GM18870 (cell line): ENCODE measurements at regions not wholly inside any gene's neighbourhood (a gene's known extent, or its start where the extent isn't known, plus 50 kb on each side); places are given as distances from the start of the nearest gene placed in this dataset.
A peak's percentile ranks its signal among the peaks of the same experiment; 100 is the strongest.

Experiments
- ATAC-seq: cut with Tn5 transposase; IDR thresholded peaks from one replicate; pipeline ENCODE4 v1.9.1; 2021; ENCODE audit warnings: moderate library complexity; ENCODE audit not compliant: unreplicated experiment

DNA sequence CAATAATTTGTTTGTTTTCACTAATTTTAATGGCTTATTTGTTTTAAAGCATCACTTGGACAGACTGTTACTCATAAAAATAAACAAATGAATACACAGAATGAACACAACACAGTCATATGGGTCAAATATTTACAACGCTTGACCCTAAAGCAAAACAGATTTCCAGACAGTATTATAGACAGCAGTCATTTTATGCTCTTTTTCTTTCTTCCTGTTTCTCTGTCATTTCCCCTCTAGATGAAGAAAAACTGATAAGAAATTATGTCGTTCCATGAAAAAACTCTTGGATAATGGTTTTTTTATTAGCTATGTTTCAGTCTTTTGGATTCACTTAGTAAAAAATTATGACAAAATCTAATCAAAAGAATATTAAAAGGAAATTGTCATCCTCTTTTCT lies 297.3 kb upstream of the NEGR1 start:
- ATAC-seq = no peak

DNA sequence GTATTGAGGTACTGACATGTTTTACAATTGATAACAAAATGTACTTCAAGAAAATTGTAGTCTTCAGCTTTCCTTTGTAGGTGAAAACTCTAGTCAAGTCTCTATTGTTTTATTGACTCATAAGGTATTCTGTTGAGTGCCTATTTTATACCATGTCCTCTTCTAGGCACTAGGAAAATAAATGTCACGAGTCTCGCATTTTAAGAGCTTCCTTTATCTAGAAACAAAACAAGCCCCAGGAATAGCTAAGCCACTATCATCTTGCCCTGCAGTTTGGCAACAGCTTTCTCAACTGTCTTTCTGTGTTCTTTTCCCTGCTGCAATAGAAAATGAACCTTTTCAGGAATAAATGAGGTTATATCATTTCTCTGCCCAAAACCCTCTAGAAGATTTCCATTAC lies 288.5 kb upstream of the NEGR1 start:
- no peak for ATAC-seq

DNA sequence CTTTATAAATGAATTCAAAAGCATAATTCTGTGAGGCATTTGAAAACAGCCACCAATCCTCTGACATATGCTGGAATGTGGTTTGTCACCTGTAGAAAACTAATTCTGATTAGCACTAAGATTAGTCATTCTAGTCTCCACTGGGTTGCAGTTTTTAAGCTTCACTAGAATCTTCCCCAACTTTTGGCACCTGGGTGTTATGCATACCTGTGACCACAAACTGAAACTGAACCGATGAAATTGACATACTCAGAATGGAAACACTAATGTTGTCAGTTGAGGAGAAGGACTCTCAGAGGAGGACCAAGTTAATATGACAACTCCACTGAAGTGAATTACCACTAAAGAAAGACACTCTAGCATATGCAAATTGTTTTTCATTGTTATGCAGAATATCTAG lies 285.8 kb upstream of the NEGR1 start:
- peak; percentile 91 for ATAC-seq

DNA sequence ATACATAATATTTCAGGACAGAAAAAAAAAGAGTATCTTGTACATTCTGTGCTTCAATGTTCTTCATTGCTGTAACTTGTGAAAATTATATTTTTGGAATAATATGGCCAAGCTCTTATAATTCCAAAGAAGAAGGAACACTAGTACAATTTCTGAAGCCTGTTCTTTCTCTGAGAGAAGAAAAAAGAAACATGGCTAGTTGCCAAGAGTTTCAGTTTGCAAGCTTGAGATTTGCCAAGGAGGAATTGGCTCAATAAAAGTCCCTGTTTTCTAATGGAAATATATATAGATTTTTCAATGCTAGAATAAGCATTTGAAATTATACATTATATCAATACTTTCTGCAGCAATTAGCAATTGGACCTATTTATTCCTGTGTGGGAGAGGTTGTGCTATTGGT lies 285.2 kb upstream of the NEGR1 start:
- ATAC-seq = no peak

DNA sequence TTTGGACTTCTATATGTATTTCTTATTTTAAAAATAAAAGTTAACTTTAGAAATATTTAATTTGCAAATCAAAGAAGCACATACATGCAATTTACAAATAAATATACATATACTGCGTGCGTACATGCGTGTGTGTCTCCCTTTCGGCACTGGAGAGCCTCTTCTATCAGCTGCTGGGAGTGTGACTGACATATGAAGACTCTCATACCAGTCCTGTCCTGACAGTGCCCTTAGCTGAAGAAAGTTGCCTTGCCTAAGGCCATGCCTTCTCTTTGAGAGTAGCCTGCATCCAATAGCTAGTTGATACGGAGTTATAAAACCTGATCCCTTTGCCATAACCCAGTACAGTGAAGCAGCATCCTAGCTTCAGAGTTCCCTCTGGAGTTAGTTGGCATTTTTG lies 282.4 kb upstream of the NEGR1 start:
- ATAC-seq = no peak

DNA sequence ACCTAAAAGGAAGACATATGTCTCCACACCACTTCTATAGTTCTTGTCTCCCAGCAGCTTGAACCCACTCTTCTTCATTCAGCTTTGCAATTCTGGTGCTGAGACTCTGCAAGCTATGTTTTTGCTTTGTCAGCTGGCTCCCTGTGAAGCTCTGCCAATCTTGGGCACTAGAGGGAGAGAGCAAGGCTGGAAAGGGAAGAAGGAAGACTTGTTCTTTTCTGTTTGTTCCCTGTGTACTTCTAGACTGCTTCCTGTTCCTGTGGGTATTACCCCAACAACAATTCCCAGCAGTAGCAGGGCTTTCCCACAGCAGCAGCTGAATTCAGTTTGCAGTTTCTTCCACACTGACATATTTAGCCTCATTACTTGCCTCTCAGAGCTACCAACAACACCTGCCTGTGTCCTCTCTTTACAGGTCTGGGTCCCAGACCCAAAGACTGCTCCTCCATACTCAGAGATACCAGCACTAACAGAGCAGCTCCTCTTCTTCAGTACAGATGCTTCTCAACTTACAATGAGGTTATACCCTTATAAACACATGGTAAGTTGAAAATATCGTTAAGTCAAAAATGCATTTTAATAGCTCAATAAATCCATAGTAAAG lies 275.2 kb upstream of the NEGR1 start:
- ATAC-seq = no peak

DNA sequence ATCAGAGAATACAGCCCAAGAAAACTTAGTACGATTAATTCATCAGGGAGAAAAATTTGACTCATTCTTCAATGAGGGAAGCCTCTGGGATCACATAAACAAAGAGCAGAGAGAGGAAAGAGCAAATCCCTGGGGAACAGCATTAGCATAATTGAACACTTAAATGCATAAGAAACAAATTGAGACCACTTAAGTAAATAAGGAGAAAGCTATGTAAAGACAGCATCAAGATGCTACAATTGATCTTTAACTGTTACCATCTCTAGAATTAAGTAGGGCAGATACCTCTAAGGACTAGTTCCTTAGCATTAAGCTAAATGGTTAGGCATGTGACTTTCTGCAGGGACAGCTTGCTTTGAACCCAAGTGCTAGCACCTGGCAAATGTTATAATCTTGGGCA lies 265.1 kb upstream of the NEGR1 start:
- no peak for ATAC-seq

DNA sequence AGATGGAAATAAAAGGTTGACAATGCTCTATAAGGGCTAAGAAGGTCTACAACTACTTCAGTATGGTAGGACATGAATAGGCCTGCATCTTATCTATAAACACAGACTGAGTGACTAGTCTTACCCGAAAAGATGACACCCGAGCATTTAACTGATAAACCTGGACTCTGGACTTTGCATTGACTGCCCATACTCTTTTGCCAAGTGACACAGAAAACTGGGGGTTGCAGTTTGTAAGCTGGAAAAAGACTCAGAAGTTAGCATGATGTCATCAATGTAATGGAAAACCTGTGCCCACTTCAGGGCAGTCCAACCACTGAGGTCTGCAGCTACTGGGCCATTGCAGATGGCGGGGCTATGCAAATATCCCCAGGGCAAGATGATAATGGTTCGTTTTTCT lies 258.3 kb upstream of the NEGR1 start:
- no peak for ATAC-seq

DNA sequence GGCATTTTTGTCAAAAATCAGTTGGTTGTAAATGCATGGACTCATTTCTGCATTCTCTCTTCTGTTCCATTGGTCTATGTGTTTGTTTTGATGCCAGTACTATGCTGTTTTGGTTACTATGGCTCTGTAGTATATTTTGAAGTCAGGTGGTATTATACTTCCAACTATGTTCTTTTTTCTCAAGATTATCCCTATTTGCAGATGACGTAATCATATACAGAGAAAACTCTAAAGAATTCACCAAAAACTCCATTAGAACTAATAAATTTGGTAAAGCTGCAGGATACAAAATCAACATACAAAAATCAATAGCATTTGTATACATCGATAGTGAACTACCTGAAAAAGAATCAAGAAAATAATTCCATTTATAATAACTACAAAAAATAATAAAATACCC lies 253.1 kb upstream of the NEGR1 start:
- ATAC-seq = no peak

DNA sequence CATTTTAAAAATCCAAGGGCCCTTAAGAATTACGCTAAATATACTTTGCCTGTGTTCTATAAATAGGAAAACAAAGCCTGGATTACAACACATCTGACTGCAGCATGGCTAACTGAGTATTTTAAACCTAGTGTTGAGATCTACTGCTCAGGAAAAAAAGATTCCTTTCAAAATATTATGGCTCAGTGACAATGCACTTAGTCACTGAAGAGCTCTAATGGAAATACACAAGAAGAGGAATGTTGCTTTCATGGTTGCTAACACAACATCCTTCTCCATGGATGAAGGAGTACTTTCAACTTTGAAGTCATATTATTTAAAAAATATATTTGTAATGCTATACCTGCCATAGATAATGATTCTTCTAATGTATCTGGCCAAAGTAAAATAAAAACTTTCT lies 248.3 kb upstream of the NEGR1 start:
- ATAC-seq = no peak

DNA sequence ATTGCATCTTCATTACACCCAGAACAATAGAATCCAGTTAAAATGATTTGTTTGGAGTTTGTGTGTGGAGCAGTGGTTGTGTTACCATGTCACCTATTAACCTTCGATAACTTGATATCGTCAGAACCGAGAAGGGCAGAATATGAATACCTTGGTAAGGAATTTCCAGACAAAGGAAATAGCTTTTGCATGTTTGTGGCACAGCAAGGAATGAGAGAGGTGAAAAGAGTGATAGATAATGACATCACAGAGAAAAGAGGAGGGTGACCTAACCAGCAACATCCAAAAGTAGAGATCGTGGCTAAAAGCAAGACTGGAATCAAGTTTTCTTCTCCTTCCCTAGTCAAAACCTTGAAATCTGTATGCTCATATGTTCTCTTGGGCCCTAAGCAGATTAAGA lies 244.6 kb upstream of the NEGR1 start:
- ATAC-seq = no peak

DNA sequence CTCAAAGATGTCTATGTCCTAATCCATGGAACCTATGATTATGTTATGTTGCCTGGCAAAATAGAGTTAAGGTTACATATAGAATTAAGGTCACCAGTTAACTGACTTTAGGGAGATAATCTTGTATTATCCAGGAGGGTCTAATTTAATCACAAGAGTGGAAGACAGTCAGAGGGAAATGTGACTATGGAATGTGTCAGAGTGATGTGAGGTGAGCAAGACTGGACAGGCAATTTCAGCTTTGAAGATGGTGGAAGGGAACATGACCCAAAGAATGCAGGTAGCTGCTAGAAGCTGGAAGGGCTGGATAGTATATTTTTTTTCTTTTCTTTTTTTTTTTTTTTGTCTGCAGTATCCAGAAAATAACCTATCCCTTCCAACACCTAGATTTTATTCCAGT lies 241.7 kb upstream of the NEGR1 start:
- no peak for ATAC-seq

DNA sequence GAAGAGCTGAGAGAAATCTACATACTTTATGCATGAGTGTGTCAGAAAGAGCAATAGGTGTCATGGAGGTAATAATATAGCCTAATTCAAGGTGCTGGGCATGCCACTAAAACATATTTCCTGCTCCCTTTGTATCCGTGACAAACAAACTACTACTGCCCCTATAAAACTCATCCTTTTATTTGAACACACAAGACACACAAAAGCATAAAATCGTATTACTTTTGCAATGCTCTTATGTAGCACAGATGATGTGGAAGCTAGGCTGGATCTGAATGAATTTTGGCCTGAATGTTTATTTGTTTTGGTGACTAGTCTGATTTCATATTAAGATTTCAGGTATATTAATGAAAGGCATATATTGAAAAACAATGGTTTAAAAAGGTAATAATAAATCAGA lies 239.3 kb upstream of the NEGR1 start:
- no peak for ATAC-seq

DNA sequence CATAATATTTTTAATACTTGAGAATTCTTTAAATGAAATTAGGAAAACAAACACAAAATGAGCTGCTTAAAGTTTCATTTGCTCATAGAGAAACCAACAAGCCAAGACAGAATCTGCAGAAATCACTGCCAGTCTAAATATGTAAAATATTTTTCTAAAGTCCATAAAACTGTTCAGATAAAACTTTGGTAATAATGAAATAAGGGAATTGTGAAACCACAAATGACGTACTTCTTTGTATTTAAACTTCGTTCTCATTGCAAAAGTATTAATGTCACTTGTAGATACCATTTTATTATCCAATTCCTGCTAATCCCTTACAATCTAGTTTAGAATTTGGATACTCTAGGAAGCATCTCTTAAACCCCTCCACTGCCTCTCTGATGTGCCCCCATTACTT lies 234.5 kb upstream of the NEGR1 start:
- ATAC-seq = no peak

DNA sequence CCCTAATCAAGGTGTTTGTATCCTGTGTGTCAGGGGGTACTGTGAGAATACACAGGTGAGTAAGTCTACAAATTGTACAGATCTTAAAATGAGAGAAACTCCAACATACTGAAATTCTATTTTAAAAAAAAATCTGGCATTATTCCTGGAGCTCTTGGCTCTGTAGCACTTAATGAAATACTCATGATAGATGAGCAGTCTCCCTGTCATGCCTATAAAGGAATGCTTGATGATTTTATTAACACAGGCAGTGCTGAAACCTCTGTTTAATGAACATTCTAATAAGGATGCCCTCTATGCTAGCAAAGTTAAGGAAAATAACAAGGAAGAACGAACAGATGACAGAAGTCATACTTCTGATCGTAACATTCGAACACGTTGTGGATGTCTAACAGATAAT lies 233.9 kb upstream of the NEGR1 start:
- ATAC-seq = no peak

DNA sequence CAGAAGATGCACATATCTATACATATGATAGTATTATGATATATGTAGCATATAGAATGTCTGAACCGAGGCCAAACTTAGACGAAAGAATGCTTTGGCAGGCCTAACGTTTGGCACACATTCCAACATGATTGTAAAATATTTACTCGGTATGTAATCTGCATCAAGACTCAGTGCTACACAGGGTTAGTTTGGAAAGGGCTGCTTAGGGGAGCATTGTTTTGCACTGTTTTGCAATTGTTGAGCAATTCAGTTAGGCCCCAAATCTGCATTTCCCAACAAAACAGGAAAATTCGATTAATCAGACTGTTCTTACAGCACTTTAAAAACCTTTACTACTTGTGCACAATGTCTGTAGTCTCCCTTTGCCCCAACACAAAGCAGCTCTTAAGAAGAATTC lies 216.0 kb upstream of the NEGR1 start:
- ATAC-seq = no peak

DNA sequence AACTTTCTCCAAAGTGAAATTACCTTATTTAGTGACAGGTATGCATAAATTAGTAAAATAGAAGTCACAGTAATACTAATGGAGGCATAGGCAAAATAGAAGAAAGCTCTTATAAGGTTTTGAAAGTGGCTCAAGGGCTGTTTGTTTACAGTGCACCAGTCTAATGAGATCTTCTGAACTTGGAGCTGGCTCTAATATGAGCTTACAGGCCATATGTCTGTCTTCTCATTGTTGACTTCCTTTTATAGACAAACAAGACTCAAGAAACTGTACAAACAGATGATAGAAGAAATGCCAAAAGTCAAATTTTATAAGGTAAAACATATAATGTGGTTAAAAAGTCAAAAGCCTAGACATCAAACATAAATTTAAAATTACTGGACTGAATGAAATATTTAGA lies 207.5 kb upstream of the NEGR1 start:
- ATAC-seq = no peak

DNA sequence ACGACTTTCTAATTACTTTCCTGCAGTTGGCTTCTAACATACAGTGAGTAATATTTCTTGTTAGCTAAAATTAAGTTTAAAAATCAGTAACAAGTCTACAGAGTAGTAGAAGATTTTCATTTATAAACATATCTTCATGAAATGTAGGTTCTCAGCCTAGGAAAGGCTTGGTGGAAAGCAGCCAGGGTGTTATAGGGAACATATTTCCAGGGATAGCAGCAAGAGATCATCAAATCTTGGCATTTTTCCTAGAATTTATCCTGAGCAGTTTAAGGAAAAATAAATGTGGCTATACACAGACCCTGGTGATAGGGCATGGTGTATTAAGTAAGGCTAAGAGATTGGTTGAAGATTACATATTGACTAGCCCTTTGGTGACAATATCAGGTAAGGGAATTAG lies 203.5 kb upstream of the NEGR1 start:
- ATAC-seq = no peak

DNA sequence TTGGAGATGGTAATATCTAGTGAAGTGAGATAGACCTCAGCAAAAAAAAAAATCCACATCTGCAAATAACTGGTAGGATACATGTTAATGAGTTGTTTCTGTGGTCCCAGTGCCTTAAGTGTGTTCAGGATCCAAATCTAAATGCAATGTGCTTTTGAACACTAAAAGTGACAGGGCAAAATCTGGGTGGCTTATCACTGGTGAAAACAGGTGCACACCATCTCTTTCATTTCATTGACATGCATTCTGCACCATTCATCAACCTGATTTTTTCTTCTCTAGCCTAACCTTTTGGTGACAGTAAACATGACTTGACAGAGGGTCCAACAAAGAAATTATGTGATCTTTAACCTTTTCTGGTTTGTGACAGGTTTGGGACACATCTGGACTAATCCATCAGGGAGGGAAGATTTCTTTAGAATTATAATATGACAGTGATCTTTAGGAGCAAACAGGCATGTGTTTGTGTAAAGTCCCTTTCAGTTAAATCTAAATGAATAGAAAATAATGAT lies 201.6 kb upstream of the NEGR1 start:
- no peak for ATAC-seq

DNA sequence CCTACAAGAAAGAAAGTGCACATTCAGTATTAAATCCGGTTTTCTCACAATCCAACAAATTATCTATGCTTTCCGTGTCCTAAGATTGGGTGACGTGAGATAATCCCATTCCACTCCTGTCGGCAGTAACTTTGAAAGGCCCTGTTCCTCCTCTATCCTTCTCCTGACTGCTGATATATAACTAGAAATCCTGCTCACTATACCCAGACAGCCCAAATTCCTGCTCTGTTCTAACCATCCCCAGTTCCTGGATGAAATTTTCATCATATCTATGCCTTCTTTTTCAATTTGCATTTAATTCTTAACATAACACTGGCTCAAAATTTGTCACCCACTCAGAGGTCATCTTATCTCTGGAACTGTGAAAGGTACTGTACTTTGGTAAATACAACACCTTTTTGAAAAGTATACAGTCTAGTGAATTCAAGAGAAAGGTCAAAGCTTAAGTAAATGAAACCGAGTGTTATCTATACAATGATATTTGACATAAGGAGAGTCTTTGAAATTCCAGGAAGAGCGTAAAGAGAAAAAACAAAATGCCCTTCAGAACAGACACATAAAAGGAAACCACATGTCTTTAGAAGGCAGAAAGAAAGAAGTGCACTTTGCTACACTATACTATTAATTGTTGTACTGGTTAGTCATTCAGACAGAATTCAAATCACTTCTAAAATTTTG lies 200.5 kb upstream of the NEGR1 start:
- no peak for ATAC-seq

DNA sequence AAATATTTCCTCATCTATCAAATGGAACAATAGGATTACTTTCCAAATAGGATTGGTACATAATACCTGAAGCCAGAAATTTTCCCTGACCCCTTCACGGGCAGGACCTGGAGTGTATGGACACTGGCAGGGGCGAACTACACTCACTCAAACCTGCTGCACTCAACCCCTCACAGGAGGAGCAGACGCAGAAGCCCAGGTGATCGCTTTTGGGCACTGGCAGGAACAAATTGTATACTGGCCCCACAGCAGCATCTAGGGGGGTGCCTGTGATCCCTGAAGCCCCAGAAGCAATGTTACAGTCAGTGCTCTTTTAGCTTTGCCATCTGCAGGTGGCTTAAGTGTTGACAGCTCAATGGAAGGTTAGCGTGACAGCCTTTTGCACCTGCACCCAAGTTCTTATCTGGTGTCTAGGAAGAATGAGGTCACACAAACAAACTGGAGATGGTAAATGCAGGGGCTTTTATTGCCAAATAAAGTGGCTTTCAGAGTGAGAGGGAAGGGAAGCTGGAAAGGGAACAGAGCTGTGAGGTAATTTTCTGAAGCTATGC lies 199.2 kb upstream of the NEGR1 start:
- ATAC-seq = no peak

DNA sequence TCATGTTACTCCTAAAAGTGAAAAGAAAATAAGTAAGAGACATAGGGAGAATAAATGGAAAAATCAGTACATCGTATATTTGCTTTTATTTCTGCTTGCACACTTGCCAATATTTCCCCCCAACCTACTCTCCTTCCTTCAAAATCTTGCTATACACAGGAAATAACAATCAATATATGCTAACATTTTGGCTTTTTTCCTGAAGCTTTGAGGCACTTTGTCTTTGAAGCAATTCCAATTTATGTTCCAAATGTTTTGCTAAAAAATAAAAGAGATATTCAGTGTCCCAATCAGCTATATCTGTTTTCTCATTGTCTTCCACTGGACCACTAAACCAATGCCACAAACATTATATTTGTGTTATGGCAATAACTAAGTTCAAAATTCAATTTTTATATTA lies 184.0 kb upstream of the NEGR1 start:
- ATAC-seq = no peak
